K562 (cell line): ENCODE measurements at regions not wholly inside any gene's neighbourhood (a gene's known extent, or its start where the extent isn't known, plus 50 kb on each side); places are given as distances from the start of the nearest gene placed in this dataset.
A peak's percentile ranks its signal among the peaks of the same experiment; 100 is the strongest.
"Not testable (repeated sequence)": the region's sequence is repeated elsewhere in the genome, so short reads cannot be mapped to it uniquely, and the experiment has no call there.

Experiments
- ATAC-seq: fragments of 200-7000 bp; cut with Tn5 transposase; 3 replicates; pipeline ENCODE4 v1.9.1; 2020; ENCODE audit warnings: moderate library complexity
- BruUV-seq: library from RNA; stranded (reverse); fragments of 400-500 nt; replicated peaks from 2 replicates; lab custom pipeline; 2021; lab: Mats Ljungman, UMichigan
- CTCF ChIA-PET: fragments of 300-600 bp; formaldehyde crosslinking; extraction: SDS; loops from one replicate; lab custom pipeline; 2021; ENCODE audit warnings: low intra/inter-chr PET ratio; lab: Yijun Ruan, JAX
- POLR2A ChIA-PET: fragments of 300-600, 350-650 bp; sonication (Branson Sonifier 250); formaldehyde crosslinking; extraction: SDS; loops from one replicate; lab custom pipeline; 2021; ENCODE audit warnings: antibody characterized with exemption, inconsistent platforms; lab: Yijun Ruan, JAX
- DNase-seq, 4 experiments: peaks; one replicate each; pipeline versions ENCODE4 v3.0.0 to v3.0.0-alpha.2; 2011 to 2018; ENCODE audit warnings: low spot score in 3 of 4, mixed read lengths in 3 of 4; ENCODE audit errors: extremely low read depth in 1 of 4
- FAIRE-seq: peaks from 2 replicates; lab custom pipeline; 2011; peaks lifted over from hg19 to GRCh38; lab: Jason Lieb, UNC
- H2AFZ ChIP-seq: 2 replicates; pipeline ENCODE4 v1.6.0; 2011; ENCODE audit warnings: low read depth, low read length, control low read depth, inconsistent platforms
- H3K27ac ChIP-seq: fragments of 200-600 bp; 3 replicates; pipeline ENCODE4 v1.8.0; 2011; ENCODE audit warnings: low read depth, mild to moderate bottlenecking, control low read depth, inconsistent platforms, low read length, moderate library complexity, mixed read lengths; ENCODE audit errors: extremely low read depth
- H3K27me3 ChIP-seq, 2 experiments: fragments of 300-600 bp in 1 of 2; 2 replicates in 1 of 2; 3 replicates in 1 of 2; pipeline versions ENCODE4 v1.6.0 to v1.8.0; 2011; ENCODE audit warnings: inconsistent platforms in 2 of 2, low read length in 2 of 2, mild to moderate bottlenecking in 1 of 2, mixed read lengths in 1 of 2, moderate library complexity in 1 of 2; ENCODE audit not compliant: control insufficient read depth in 2 of 2, insufficient read depth in 2 of 2
- H3K36me3 ChIP-seq: fragments of 300-600 bp; 3 replicates; pipeline ENCODE4 v1.8.0; 2011; ENCODE audit warnings: mild to moderate bottlenecking, low read length, inconsistent platforms; ENCODE audit not compliant: control insufficient read depth, insufficient read depth
- H3K4me1 ChIP-seq, 2 experiments: fragments of 200-600 bp in 1 of 2; replicated peaks in 1 of 2; 2 replicates in 1 of 2; 3 replicates in 1 of 2; pipeline versions ENCODE4 v1.5.1 to v1.8.0; 2011; ENCODE audit warnings: inconsistent platforms in 2 of 2, low read length in 2 of 2, mild to moderate bottlenecking in 1 of 2, mixed read lengths in 1 of 2, moderate library complexity in 1 of 2; ENCODE audit not compliant: control insufficient read depth in 2 of 2, insufficient read depth in 2 of 2
- H3K4me2 ChIP-seq: 2 replicates; pipeline ENCODE4 v1.6.1; 2011; ENCODE audit warnings: low read length, control low read depth, inconsistent platforms, mixed read lengths; ENCODE audit not compliant: insufficient read depth
- H3K4me3 ChIP-seq: fragments of 200-600 bp; sonication (generic), shearing (Covaris generic); 2 replicates; pipeline ENCODE4 v1.5.1; 2016; ENCODE audit warnings: control low read depth, inconsistent platforms
- H3K79me2 ChIP-seq: fragments of 200-600 bp; 3 replicates; pipeline ENCODE4 v1.8.0; 2011; ENCODE audit warnings: low read length, inconsistent platforms; ENCODE audit not compliant: control insufficient read depth, insufficient read depth
- H3K9ac ChIP-seq, 2 experiments: 2 replicates each; pipeline versions ENCODE4 v1.6.0 to v1.6.1; 2011; ENCODE audit warnings: low read depth in 2 of 2, low read length in 2 of 2, control low read depth in 1 of 2, inconsistent platforms in 1 of 2, mild to moderate bottlenecking in 1 of 2, mixed read lengths in 1 of 2; ENCODE audit not compliant: insufficient read depth in 1 of 2
- H3K9me1 ChIP-seq: one replicate; pipeline ENCODE4 v1.6.0; 2011; ENCODE audit warnings: inconsistent platforms, mild to moderate bottlenecking, low read length, moderate library complexity; ENCODE audit not compliant: control insufficient read depth, insufficient read depth
- H3K9me3 ChIP-seq: replicated peaks from 2 replicates; pipeline ENCODE4 v1.5.1; 2011; ENCODE audit warnings: low read depth, low read length, inconsistent platforms; ENCODE audit not compliant: control insufficient read depth, insufficient read depth
- H4K20me1 ChIP-seq: replicated peaks from 2 replicates; pipeline ENCODE4 v1.6.1; 2011; ENCODE audit warnings: low read length, inconsistent platforms, mixed read lengths; ENCODE audit not compliant: control insufficient read depth, insufficient read depth
- ADNP ChIP-seq: fragments of 200-800 bp; sonication (Bioruptor generic); IDR thresholded peaks from 2 replicates; pipeline ENCODE4 v1.6.1; 2016; ENCODE audit warnings: missing genetic modification characterization, missing compliant biosample characterization
- C11orf30 ChIP-seq: fragments of 450-650 bp; IDR thresholded peaks from 2 replicates; pipeline ENCODE4 v1.6.1; 2016; ENCODE audit warnings: low read depth, mild to moderate bottlenecking
- EWSR1 ChIP-seq: fragments of 450-650 bp; IDR thresholded peaks from 2 replicates; pipeline ENCODE4 v1.6.1; 2018; ENCODE audit warnings: borderline replicate concordance, mild to moderate bottlenecking, low read depth, moderate library complexity; ENCODE audit not compliant: partially characterized antibody
- FOSL1 ChIP-seq: fragments of 200-800 bp; sonication (Bioruptor generic); conservative IDR thresholded peaks from 2 replicates; pipeline ENCODE4 v1.6.1; 2016; ENCODE audit warnings: missing genetic modification characterization, missing compliant biosample characterization
- JUND ChIP-seq, 2 experiments: IDR thresholded peaks; 2 replicates in 1 of 2; 3 replicates in 1 of 2; pipeline ENCODE4 v1.6.1; 2011; ENCODE audit warnings: borderline replicate concordance in 2 of 2, low read depth in 2 of 2, low read length in 2 of 2, improper control_type of control experiment in 1 of 2, missing biosample characterization in 1 of 2, missing genetic modification characterization in 1 of 2, missing genetic modification reagents in 1 of 2
- KDM1A ChIP-seq, 2 experiments: fragments of 450-650 bp; IDR thresholded peaks; 2 replicates each; pipeline ENCODE4 v1.6.1; 2016; ENCODE audit warnings: mild to moderate bottlenecking in 2 of 2
- MEF2A ChIP-seq: IDR thresholded peaks from 2 replicates; pipeline ENCODE4 v1.6.1; 2011; ENCODE audit warnings: low read depth, mild to moderate bottlenecking, low read length, moderate library complexity; ENCODE audit not compliant: control insufficient read depth
- MEF2D ChIP-seq: conservative IDR thresholded peaks from 2 replicates; pipeline ENCODE4 v1.6.1; 2016; ENCODE audit warnings: low read depth, missing genetic modification characterization, missing compliant biosample characterization
- NR2C2 ChIP-seq, 2 experiments: fragments of 200-800 bp in 1 of 2; sonication (Bioruptor generic) in 1 of 2; sonication (generic) in 1 of 2; formaldehyde crosslinking in 1 of 2; IDR thresholded peaks; 2 replicates each; pipeline versions ENCODE4 v1.6.1 to v1.8.0; 2016 to 2022; ENCODE audit warnings: mild to moderate bottlenecking in 1 of 2, missing compliant biosample characterization in 1 of 2, missing genetic modification characterization in 1 of 2, missing genetic modification reagents in 1 of 2
- RBM25 ChIP-seq: fragments of 200-400 bp; formaldehyde crosslinking; IDR thresholded peaks from 2 replicates; pipeline ENCODE4 v1.6.1; 2018; ENCODE audit warnings: low read length, low read depth, moderate library complexity; ENCODE audit not compliant: severe bottlenecking
- ZBTB11 ChIP-seq, 3 experiments: fragments of 200-800 bp in 1 of 3; fragments of 250-450 bp in 1 of 3; fragments of 450-650 bp in 1 of 3; sonication (Bioruptor Pico) in 1 of 3; sonication (Bioruptor generic) in 1 of 3; formaldehyde crosslinking in 1 of 3; IDR thresholded peaks; 2 replicates each; pipeline versions ENCODE4 v1.6.1 to v1.8.0; 2016 to 2022; ENCODE audit warnings: mild to moderate bottlenecking in 2 of 3, missing genetic modification characterization in 2 of 3, missing compliant biosample characterization in 1 of 3, moderate library complexity in 1 of 3
- WGBS: fragments of 100-300 bp; shearing (Covaris generic); methylation state at CpG from one replicate; pipeline ENCODE4 v1.1.6; 2016; ENCODE audit warnings: low coverage, mixed read lengths; ENCODE audit not compliant: insufficient coverage; ENCODE audit errors: missing lambda C conversion rate; 5-methylcytosine and 5-hydroxymethylcytosine counted together
- in situ Hi-C: fragments of 300-500 bp; cut with MboI; formaldehyde crosslinking; loops from 4 replicates; pipeline ENCODE4 v1.15.0; 2018; ENCODE audit warnings: inconsistent platforms, mixed read lengths
- intact Hi-C: fragments of 100-400 bp; cut with micrococcal nuclease; formaldehyde crosslinking; loops from 2 replicates; pipeline ENCODE4 v1.14.2; 2022
- TF ChIP-seq, protein P1 (sequence below), 2 experiments: fragments of 450-650 bp in 1 of 2; sonication (generic) in 1 of 2; formaldehyde crosslinking in 1 of 2; IDR thresholded peaks in 1 of 2; conservative IDR thresholded peaks in 1 of 2; 2 replicates each; pipeline versions ENCODE4 v1.6.1 to v1.8.1; 2016 to 2023; ENCODE audit warnings: mild to moderate bottlenecking in 2 of 2, moderate library complexity in 2 of 2, inconsistent platforms in 1 of 2, missing genetic modification reagents in 1 of 2

DNA sequence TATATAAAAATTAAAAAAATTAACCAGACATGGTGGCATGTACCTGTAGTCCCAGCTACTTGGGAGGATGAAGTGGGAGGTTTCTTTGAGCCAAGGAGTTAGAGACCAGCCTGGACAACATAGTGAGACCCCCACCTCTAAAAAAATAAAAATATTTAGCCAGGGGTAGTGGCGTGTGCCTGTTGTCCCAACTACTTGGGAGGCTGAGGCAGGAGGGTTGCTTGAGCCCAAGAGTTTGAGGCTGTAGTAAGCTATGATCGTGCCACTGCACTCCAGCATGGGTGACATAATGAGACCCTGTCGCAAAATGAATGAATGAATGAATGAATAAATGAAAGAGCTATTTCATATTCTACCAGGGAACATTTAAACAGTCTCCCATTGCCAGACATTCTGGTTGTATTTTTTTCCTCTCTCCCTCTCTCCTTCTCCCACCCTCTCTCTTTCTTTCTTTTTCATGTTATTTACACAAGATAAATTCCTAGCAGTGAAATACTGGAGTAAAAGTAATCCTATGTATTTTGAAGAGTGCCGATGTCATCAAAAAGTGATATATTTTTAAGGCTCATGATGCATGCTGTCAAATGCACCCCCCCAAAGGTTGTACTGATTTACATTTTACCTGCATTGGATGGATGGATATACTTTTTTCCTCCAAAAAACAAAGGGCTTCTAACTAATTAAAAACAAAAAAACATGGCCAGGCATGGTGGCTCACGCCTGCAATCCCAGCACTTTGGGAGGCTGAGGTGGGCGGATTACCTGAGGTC, 194.8 kb upstream of the ZNF217 start (continued):
- peak; percentile 66; the same call in 1 of the 2 replicates for TF ChIP-seq C11orf30
- TF ChIP-seq, all 486 proteins: peak for 9

GRCh38 chr20:53787491-53787931, 193.9 kb upstream of the ZNF217 start:
- H3K9me3 ChIP-seq; H3K36me3 ChIP-seq; H3K79me2 ChIP-seq; H3K4me3 ChIP-seq; H3K4me1 ChIP-seq; H3K9ac ChIP-seq; CTCF ChIA-PET; intact Hi-C loops; H3K9me1 ChIP-seq; H3K27me3 ChIP-seq; H3K4me2 ChIP-seq; TF ChIP-seq NR2C2 (CRISPR knock-in tag; IDR thresholded peaks at IDR 0.05): not testable (repeated sequence)
- WGBS = 56% methylated on average over 8 of the region's 8 CpGs
- peak in 1 of 2 experiments; percentile 54; a peak in 2 of 4 replicates for TF ChIP-seq KDM1A (IDR thresholded peaks at IDR 0.05)
- TF ChIP-seq ADNP (tag) = peak; percentile 78; the same call in 1 of the 2 replicates
- peak; percentile 90 for TF ChIP-seq RBM25
- peak; percentile 53 for TF ChIP-seq FOSL1 (tag)
- TF ChIP-seq MEF2D (tag) = peak; percentile 92
- peak in 1 of 3 experiments; percentile 73; a peak in 1 of 6 replicates for TF ChIP-seq ZBTB11 (CRISPR knock-in tag; IDR thresholded peaks at IDR 0.05)
- TF ChIP-seq, protein P1, sequence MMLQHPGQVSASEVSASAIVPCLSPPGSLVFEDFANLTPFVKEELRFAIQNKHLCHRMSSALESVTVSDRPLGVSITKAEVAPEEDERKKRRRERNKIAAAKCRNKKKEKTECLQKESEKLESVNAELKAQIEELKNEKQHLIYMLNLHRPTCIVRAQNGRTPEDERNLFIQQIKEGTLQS (IDR thresholded peaks at IDR 0.05) = peak; percentile 57
- TF ChIP-seq, protein P1 (CRISPR knock-in tag; conservative IDR thresholded peaks at IDR 0.05) = not testable (repeated sequence)
- TF ChIP-seq EWSR1 = peak; percentile 23
- TF ChIP-seq MEF2A = peak; percentile 88
- TF ChIP-seq NR2C2 (tag; IDR thresholded peaks at IDR 0.05) = peak; percentile 4; the same call in 1 of the 2 replicates
- TF ChIP-seq JUND (IDR thresholded peaks at IDR 0.05; ENCODE audit: borderline replicate concordance, low read depth, low read length) = 0 out of 2 replicates have a peak, but pooled peaks have one; percentile 15
- TF ChIP-seq JUND (tag; IDR thresholded peaks at IDR 0.05; ENCODE audit: borderline replicate concordance, low read depth, low read length) = peak; percentile 50; the same call in 1 of the 3 replicates
- TF ChIP-seq, all 486 proteins: peak for 11; not testable (repeated sequence) for 475
- H3K27ac ChIP-seq, BruUV-seq, FAIRE-seq, ATAC-seq, DNase-seq, in situ Hi-C loops, H2AFZ ChIP-seq, H4K20me1 ChIP-seq: not testable (repeated sequence)
- POLR2A ChIA-PET = interaction anchor here (0.6 to 0.7 kb wide), 2 partner anchors 46 to 52 kb away, joined by 3 read pairs; no protein-coding TSS in a partner anchor
